SK-N-SH treated with all-trans-retinoic acid at 6 μM for 48 hours (cell line): ENCODE measurements at regions not wholly inside any gene's neighbourhood (a gene's known extent, or its start where the extent isn't known, plus 50 kb on each side); places are given as distances from the start of the nearest gene placed in this dataset.

ENCODE experiments used
- ATAC-seq: fragments of 200-7000 bp; cut with Tn5 transposase; 3 replicates; pipeline ENCODE4 v1.9.1; 2020; ENCODE audit warnings: mild to moderate bottlenecking, moderate library complexity
- ARNTL ChIP-seq: fragments of 450-650 bp; formaldehyde crosslinking; IDR thresholded peaks from 2 replicates; pipeline ENCODE4 v1.5.0; 2020; ENCODE audit warnings: low read depth, mild to moderate bottlenecking, moderate library complexity, borderline replicate concordance
- CSDC2 ChIP-seq: fragments of 250-450 bp; sonication (Bioruptor Pico); IDR thresholded peaks from 2 replicates; pipeline ENCODE4 v1.5.0; 2020; ENCODE audit warnings: mild to moderate bottlenecking, moderate library complexity
- CSRNP3 ChIP-seq: fragments of 250-450 bp; sonication (Bioruptor Pico); IDR thresholded peaks from 2 replicates; pipeline ENCODE4 v1.5.1; 2021; ENCODE audit warnings: mild to moderate bottlenecking, moderate library complexity
- ESRRG ChIP-seq: fragments of 250-450 bp; sonication (Bioruptor Pico); IDR thresholded peaks from 2 replicates; pipeline ENCODE4 v1.6.1; 2021; ENCODE audit warnings: mild to moderate bottlenecking
- GLIS3 ChIP-seq: fragments of 250-450 bp; sonication (Bioruptor Pico); IDR thresholded peaks from 2 replicates; pipeline ENCODE4 v1.5.0; 2020; ENCODE audit warnings: mild to moderate bottlenecking, moderate library complexity
- ISL1 ChIP-seq: fragments of 250-450 bp; sonication (Bioruptor Pico); IDR thresholded peaks from 2 replicates; pipeline ENCODE4 v2.1.2; 2022; ENCODE audit warnings: mild to moderate bottlenecking, moderate library complexity
- OSR1 ChIP-seq: fragments of 250-450 bp; sonication (Bioruptor Pico); IDR thresholded peaks from 2 replicates; pipeline ENCODE4 v1.8.0; 2022; ENCODE audit warnings: moderate library complexity, mild to moderate bottlenecking, inconsistent platforms
- POU6F1 ChIP-seq: fragments of 250-450 bp; sonication (Bioruptor Pico); IDR thresholded peaks from 2 replicates; pipeline ENCODE4 v1.8.0; 2021; ENCODE audit warnings: low read depth, mild to moderate bottlenecking, moderate library complexity, borderline replicate concordance
- PPARA ChIP-seq: fragments of 250-450 bp; sonication (Bioruptor Pico); IDR thresholded peaks from 2 replicates; pipeline ENCODE4 v1.5.0; 2020; ENCODE audit warnings: mild to moderate bottlenecking, borderline replicate concordance
- RARB ChIP-seq: fragments of 250-450 bp; sonication (Bioruptor Pico); IDR thresholded peaks from 2 replicates; pipeline ENCODE4 v1.8.0; 2021; ENCODE audit warnings: mild to moderate bottlenecking, moderate library complexity
- SNAI2 ChIP-seq: fragments of 250-450 bp; sonication (Bioruptor Pico); IDR thresholded peaks from 2 replicates; pipeline ENCODE4 v1.5.0; 2020; ENCODE audit warnings: mild to moderate bottlenecking, moderate library complexity
- TCF4 ChIP-seq: fragments of 250-450 bp; sonication (Bioruptor Pico); IDR thresholded peaks from 2 replicates; pipeline ENCODE4 v1.8.0; 2021; ENCODE audit warnings: mild to moderate bottlenecking, moderate library complexity, borderline replicate concordance
- TOX ChIP-seq: fragments of 250-450 bp; sonication (Bioruptor Pico); IDR thresholded peaks from 2 replicates; pipeline ENCODE4 v1.8.0; 2021; ENCODE audit warnings: mild to moderate bottlenecking, moderate library complexity, borderline replicate concordance
- TSHZ2 ChIP-seq: fragments of 250-450 bp; sonication (Bioruptor Pico); IDR thresholded peaks from 2 replicates; pipeline ENCODE4 v1.5.0; 2020; ENCODE audit warnings: mild to moderate bottlenecking, moderate library complexity
- ZFP30 ChIP-seq: fragments of 450-650 bp; formaldehyde crosslinking; IDR thresholded peaks from 2 replicates; pipeline ENCODE4 v1.5.0; 2022; ENCODE audit warnings: mild to moderate bottlenecking, moderate library complexity
- ZNF565 ChIP-seq: fragments of 450-650 bp; formaldehyde crosslinking; conservative IDR thresholded peaks from 2 replicates; pipeline ENCODE4 v1.5.0; 2020; ENCODE audit warnings: low read depth, mild to moderate bottlenecking, moderate library complexity
- ZNF70 ChIP-seq: fragments of 450-650 bp; formaldehyde crosslinking; IDR thresholded peaks from 2 replicates; pipeline ENCODE4 v1.5.0; 2020; ENCODE audit warnings: mild to moderate bottlenecking, moderate library complexity
- TF ChIP-seq, protein P1 (sequence below): fragments of 250-450 bp; sonication (Bioruptor Pico); IDR thresholded peaks from 2 replicates; pipeline ENCODE4 v1.5.1; 2020; ENCODE audit warnings: low read depth, mild to moderate bottlenecking, moderate library complexity
- TF ChIP-seq, protein P2 (sequence below): fragments of 250-450 bp; sonication (Bioruptor Pico); IDR thresholded peaks from 2 replicates; pipeline ENCODE4 v1.8.0; 2020; ENCODE audit warnings: mild to moderate bottlenecking, moderate library complexity, borderline replicate concordance

DNA sequence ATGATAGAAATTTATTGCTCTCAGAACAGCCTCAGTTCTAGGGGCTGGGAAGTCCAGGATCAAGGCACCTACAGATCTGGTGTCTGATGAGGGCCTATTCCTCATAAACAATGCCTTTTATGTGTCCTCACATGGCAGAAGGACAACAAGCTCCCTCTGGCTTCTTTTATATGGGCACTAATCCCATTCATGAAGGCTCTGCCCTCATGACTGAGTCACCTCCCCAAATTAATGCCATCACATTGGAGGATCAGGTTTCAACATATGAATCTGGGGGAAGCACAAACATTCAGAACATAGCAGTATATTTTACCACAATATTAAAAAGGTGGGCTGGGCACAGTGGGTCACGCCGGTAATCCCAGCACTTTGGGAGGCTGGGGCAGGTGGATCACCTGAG lies 58.5 kb upstream of the CCN6 start:
- ATAC-seq = 0 out of 3 replicates have a peak, but pooled peaks have one; percentile 18
- TF ChIP-seq CSRNP3 (CRISPR knock-in tag) (no peak), RARB (CRISPR knock-in tag) (no peak), SNAI2 (CRISPR knock-in tag) (no peak)

DNA sequence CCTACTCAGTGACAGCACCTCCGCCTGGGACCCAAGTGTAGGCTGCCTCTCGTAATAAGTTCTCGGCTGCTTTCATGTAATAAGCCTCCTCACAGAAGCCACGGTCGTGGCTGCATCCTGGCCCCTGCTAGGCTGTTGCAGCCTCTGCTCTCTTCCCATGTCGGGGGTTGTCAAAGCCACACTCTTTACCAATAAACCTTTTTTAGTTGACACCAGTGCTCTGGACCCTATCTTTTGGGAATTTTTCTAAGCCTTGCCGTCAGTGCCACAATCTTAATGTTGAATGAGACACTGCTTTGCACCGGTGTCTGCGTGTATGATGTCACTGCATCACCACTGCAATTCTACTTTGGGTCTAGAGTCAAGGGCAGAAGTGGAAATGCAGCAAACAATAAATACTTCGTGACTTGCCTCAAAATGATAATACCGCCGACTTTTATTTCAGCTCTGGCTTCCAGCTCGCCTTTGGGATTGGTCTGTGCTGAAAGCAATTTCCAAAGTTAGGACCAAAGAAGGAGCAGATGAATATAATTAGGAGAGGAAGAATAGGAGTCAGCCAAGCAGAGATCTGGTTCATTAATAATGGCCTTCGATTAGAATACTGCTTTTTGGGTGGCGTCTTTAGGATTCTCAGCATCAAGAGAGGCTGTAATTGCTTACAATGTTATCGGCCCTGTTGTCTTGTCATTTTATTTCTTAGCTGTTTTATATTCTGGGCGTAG lies 57.6 kb upstream of the CCN6 start:
- ATAC-seq = no peak
- TF ChIP-seq, protein P1, sequence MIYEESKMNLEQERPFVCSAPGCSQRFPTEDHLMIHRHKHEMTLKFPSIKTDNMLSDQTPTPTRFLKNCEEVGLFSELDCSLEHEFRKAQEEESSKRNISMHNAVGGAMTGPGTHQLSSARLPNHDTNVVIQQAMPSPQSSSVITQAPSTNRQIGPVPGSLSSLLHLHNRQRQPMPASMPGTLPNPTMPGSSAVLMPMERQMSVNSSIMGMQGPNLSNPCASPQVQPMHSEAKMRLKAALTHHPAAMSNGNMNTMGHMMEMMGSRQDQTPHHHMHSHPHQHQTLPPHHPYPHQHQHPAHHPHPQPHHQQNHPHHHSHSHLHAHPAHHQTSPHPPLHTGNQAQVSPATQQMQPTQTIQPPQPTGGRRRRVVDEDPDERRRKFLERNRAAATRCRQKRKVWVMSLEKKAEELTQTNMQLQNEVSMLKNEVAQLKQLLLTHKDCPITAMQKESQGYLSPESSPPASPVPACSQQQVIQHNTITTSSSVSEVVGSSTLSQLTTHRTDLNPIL (CRISPR knock-in tag) = no peak
- TF ChIP-seq ZNF565 (CRISPR knock-in tag) (no peak), POU6F1 (CRISPR knock-in tag) (no peak), TOX (CRISPR knock-in tag) (no peak), RARB (CRISPR knock-in tag) (no peak), ISL1 (CRISPR knock-in tag) (no peak), GLIS3 (CRISPR knock-in tag) (no peak), SNAI2 (CRISPR knock-in tag) (no peak), TCF4 (CRISPR knock-in tag) (no peak), TSHZ2 (no peak), ARNTL (CRISPR knock-in tag) (no peak), ZNF70 (CRISPR knock-in tag) (no peak), ZFP30 (CRISPR knock-in tag) (no peak), OSR1 (CRISPR knock-in tag) (no peak), CSDC2 (CRISPR knock-in tag) (no peak), ESRRG (no peak)
- TF ChIP-seq, protein P2, sequence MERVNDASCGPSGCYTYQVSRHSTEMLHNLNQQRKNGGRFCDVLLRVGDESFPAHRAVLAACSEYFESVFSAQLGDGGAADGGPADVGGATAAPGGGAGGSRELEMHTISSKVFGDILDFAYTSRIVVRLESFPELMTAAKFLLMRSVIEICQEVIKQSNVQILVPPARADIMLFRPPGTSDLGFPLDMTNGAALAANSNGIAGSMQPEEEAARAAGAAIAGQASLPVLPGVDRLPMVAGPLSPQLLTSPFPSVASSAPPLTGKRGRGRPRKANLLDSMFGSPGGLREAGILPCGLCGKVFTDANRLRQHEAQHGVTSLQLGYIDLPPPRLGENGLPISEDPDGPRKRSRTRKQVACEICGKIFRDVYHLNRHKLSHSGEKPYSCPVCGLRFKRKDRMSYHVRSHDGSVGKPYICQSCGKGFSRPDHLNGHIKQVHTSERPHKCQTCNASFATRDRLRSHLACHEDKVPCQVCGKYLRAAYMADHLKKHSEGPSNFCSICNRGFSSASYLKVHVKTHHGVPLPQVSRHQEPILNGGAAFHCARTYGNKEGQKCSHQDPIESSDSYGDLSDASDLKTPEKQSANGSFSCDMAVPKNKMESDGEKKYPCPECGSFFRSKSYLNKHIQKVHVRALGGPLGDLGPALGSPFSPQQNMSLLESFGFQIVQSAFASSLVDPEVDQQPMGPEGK (CRISPR knock-in tag) = no peak

GRCh38 chr6:111997078-111997852 lies 56.6 kb upstream of the CCN6 start:
- peak; percentile 96 for ATAC-seq
- TF ChIP-seq GLIS3 (CRISPR knock-in tag) (no peak), ESRRG (no peak), TCF4 (CRISPR knock-in tag) (no peak), ISL1 (CRISPR knock-in tag) (no peak), ARNTL (CRISPR knock-in tag) (no peak), PPARA (CRISPR knock-in tag) (no peak), TOX (CRISPR knock-in tag) (no peak)
- TF ChIP-seq, protein P1 (CRISPR knock-in tag) = no peak
- TF ChIP-seq, protein P2 (CRISPR knock-in tag) = no peak
